GM06990 (cell line): ENCODE measurements at regions not wholly inside any gene's neighbourhood (a gene's known extent, or its start where the extent isn't known, plus 50 kb on each side); places are given as distances from the start of the nearest gene placed in this dataset.

Experiments
- DNase-seq: peaks from one replicate; pipeline ENCODE4 v3.0.0-alpha.2; 2011; ENCODE audit not compliant: insufficient read length; ENCODE audit errors: extremely low read depth
- H3K27me3 ChIP-seq: replicated peaks from 2 replicates; pipeline ENCODE4 v1.6.0; 2011; ENCODE audit warnings: low read length; ENCODE audit not compliant: control insufficient read depth, insufficient read depth
- H3K36me3 ChIP-seq: 2 replicates; pipeline ENCODE4 v1.5.1; 2011; ENCODE audit warnings: low read length; ENCODE audit not compliant: control insufficient read depth, insufficient read depth
- H3K4me3 ChIP-seq: replicated peaks from 2 replicates; pipeline ENCODE4 v1.5.1; 2011; ENCODE audit warnings: low read depth, mild to moderate bottlenecking, control low read depth, low read length
- CTCF ChIP-seq: IDR thresholded peaks from 2 replicates; pipeline ENCODE4 v1.5.1; 2011; ENCODE audit warnings: low read length, control low read depth, mild to moderate bottlenecking, inconsistent platforms; ENCODE audit not compliant: insufficient read depth, poor library complexity, severe bottlenecking

- H3K27me3 ChIP-seq, result no peaks in the 10 kb centered on the region; the same call in none of the 2 replicates
- TF ChIP-seq CTCF, result no peak
- no peak overlapping the region for H3K4me3 ChIP-seq
- DNase-seq, result no peak
- H3K36me3 ChIP-seq, result no peaks in the 10 kb centered on the region
These were observed 50.0 kb upstream of the TCL1A start for GRCh38 chr14:95763875-95764274.
